Right lobe of liver (tissue), 6 donors: ENCODE measurements at regions not wholly inside any gene's neighbourhood (a gene's known extent, or its start where the extent isn't known, plus 50 kb on each side); places are given as distances from the start of the nearest gene placed in this dataset.

ENCODE experiments used
- ATAC-seq, 4 donors: fragments of 200-7000 bp; cut with Tn5 transposase; one replicate each; pipeline ENCODE4 v1.9.1; 2020; ENCODE audit warnings: mild to moderate bottlenecking in 4 of 4, moderate library complexity in 4 of 4
- DNase-seq, 3 donors: peaks; one replicate each; pipeline ENCODE4 v3.0.0-alpha.2; 2020
- H3K27ac ChIP-seq, 3 donors: fragments of 200-600 bp; one replicate each; pipeline ENCODE4 v1.8.0; 2022
- H3K27me3 ChIP-seq, 2 donors: fragments of 200-600 bp; one replicate each; pipeline ENCODE4 v1.8.0; 2022
- H3K36me3 ChIP-seq, 4 donors: fragments of 200-600 bp; sonication (generic) in 1 of 4; one replicate each; pipeline versions ENCODE4 v1.5.1 to v1.8.0; 2017 to 2022; ENCODE audit warnings: control low read depth in 1 of 4
- H3K4me1 ChIP-seq, 4 donors: fragments of 200-600 bp; sonication (generic) in 1 of 4; one replicate each; pipeline versions ENCODE4 v1.5.1 to v1.8.0; 2017 to 2022; ENCODE audit warnings: control low read depth in 1 of 4
- H3K4me3 ChIP-seq, 3 donors: fragments of 200-600 bp; one replicate each; pipeline ENCODE4 v1.8.0; 2022
- H3K9me3 ChIP-seq, 4 donors: fragments of 200-600 bp; sonication (generic) in 1 of 4; one replicate each; pipeline versions ENCODE4 v1.5.1 to v1.8.0; 2017 to 2022; ENCODE audit warnings: control low read depth in 1 of 4
- CTCF ChIP-seq, 4 donors: fragments of 200-600 bp in 3 of 4; fragments of 450-650 bp in 1 of 4; IDR thresholded peaks; one replicate each; pipeline versions ENCODE4 v1.5.1 to v1.8.0; 2016 to 2022; ENCODE audit warnings: antibody characterized with exemption in 4 of 4, mild to moderate bottlenecking in 2 of 4
- POLR2A ChIP-seq: fragments of 450-650 bp; IDR thresholded peaks from one replicate; pipeline ENCODE4 v1.6.1; 2017; ENCODE audit warnings: antibody characterized with exemption, mild to moderate bottlenecking
- WGBS: methylation state at CpG from one replicate; pipeline ENCODE4 v1.1.6; 2018; ENCODE audit warnings: low coverage, low lambda C conversion rate; ENCODE audit not compliant: insufficient coverage; ENCODE audit errors: missing lambda C conversion rate; 5-methylcytosine and 5-hydroxymethylcytosine counted together
- intact Hi-C, 2 donors: fragments of 100-400 bp; cut with DNase I; formaldehyde crosslinking; loops; one replicate each; pipeline versions ENCODE4 v1.11.2 to v1.14.1; 2022
- donor health status: DM: no; HTN: yes; CAD: no.
- donor health status: DM: no; HTN: no; CAD: no.
- donor health status: DM: no; HTN: no; CAD: no.
- donor health status: DM: no; HTN: yes; CAD: no.
- donor health status: DM: no; HTN: yes; CAD: no.

GRCh38 chr13:109990296-109990695 is 203.9 kb upstream of the IRS2 start:
- Histone ChIP-seq H3K9me3 (no peaks in the 10 kb centered on the region), H3K27ac (no peak overlapping the region), H3K36me3 (no peaks in the 10 kb centered on the region), H3K4me3 (no peak overlapping the region), H3K27me3 (no peaks in the 10 kb centered on the region), H3K4me1 (no peaks in the 10 kb centered on the region)
- ATAC-seq (no peak), DNase-seq (no peak)
- TF ChIP-seq POLR2A = no peak
- no peak for TF ChIP-seq CTCF (IDR thresholded peaks at IDR 0.05)
- intact Hi-C loops = no loop called here
- WGBS = 78% methylated on average over 4 of the region's 6 CpGs

- TF ChIP-seq CTCF (IDR thresholded peaks at IDR 0.05) (no peak), POLR2A (no peak)
- DNase-seq = no peak
- Histone ChIP-seq H3K9me3 (no peaks in the 10 kb centered on the region), H3K4me1 (no peaks in the 10 kb centered on the region), H3K4me3 (no peak overlapping the region), H3K27me3 (no peaks in the 10 kb centered on the region), H3K27ac (no peak overlapping the region), H3K36me3 (no peaks in the 10 kb centered on the region)
- ATAC-seq = no peak
- intact Hi-C loops = no loop called here
- whole genome bisulfite sequencing = 77% methylated on average over 3 of the region's 3 CpGs
Measured at GRCh38 chr13:109989686-109990085, 203.3 kb upstream of the IRS2 start.

GRCh38 chr13:109989155-109989554 is 202.8 kb upstream of the IRS2 start:
- intact Hi-C loops = no loop called here
- WGBS = 61% methylated on average over 4 of the region's 4 CpGs

GRCh38 chr13:109986851-109987250 is 200.5 kb upstream of the IRS2 start:
- H3K4me1 ChIP-seq = no peaks in the 10 kb centered on the region
- H3K27me3 ChIP-seq = no peaks in the 10 kb centered on the region
- no peaks in the 10 kb centered on the region for H3K36me3 ChIP-seq
- H3K27ac ChIP-seq = no peak overlapping the region
- intact Hi-C loops = no loop called here
- no peak overlapping the region for H3K4me3 ChIP-seq
- no peak for TF ChIP-seq POLR2A
- TF ChIP-seq CTCF (IDR thresholded peaks at IDR 0.05) = no peak
- ATAC-seq (peak in 3 of 4 donors; percentile 29 to 76 (median 75)), DNase-seq (no peak)
- no peaks in the 10 kb centered on the region for H3K9me3 ChIP-seq
- WGBS = 85% methylated on average over 1 of the region's 1 CpG

More at GRCh38 chr13:109989155-109989554, 202.8 kb upstream of the IRS2 start:
- no peaks in the 10 kb centered on the region for H3K9me3 ChIP-seq
- no peak for TF ChIP-seq CTCF (IDR thresholded peaks at IDR 0.05)
- no peaks in the 10 kb centered on the region for H3K36me3 ChIP-seq
- no peak overlapping the region for H3K27ac ChIP-seq
- no peak for ATAC-seq
- no peak overlapping the region for H3K4me3 ChIP-seq
- no peaks in the 10 kb centered on the region for H3K4me1 ChIP-seq
- H3K27me3 ChIP-seq = no peaks in the 10 kb centered on the region
- DNase-seq = no peak

GRCh38 chr13:109985871-109986450 is 199.6 kb upstream of the IRS2 start:
- intact Hi-C loops = no loop called here
- no peak overlapping the region for H3K4me3 ChIP-seq
- whole genome bisulfite sequencing = 83% methylated on average over 5 of the region's 6 CpGs
- H3K36me3 ChIP-seq = no peaks in the 10 kb centered on the region
- no peaks in the 10 kb centered on the region for H3K27me3 ChIP-seq
- no peak for ATAC-seq
- no peak overlapping the region for H3K27ac ChIP-seq
- H3K4me1 ChIP-seq = no peaks in the 10 kb centered on the region
- TF ChIP-seq CTCF (IDR thresholded peaks at IDR 0.05) = no peak
- no peak for TF ChIP-seq POLR2A
- DNase-seq = no peak
- no peaks in the 10 kb centered on the region for H3K9me3 ChIP-seq
